GM23338 (cell line): ENCODE measurements at regions not wholly inside any gene's neighbourhood (a gene's known extent, or its start where the extent isn't known, plus 50 kb on each side); places are given as distances from the start of the nearest gene placed in this dataset.

Experiments used
- ATAC-seq: fragments of 200-7000 bp; cut with Tn5 transposase; 3 replicates; pipeline ENCODE4 v1.9.1; 2020
- DNase-seq: peaks from one replicate; pipeline ENCODE4 v3.0.0-alpha.2; 2015; ENCODE audit warnings: low spot score
- H2AFZ ChIP-seq: fragments of 200-600 bp; sonication (generic); 2 replicates; pipeline ENCODE4 v1.8.0; 2016; ENCODE audit warnings: antibody characterized with exemption, mild to moderate bottlenecking, moderate library complexity
- H3F3A ChIP-seq: fragments of 200-600 bp; sonication (generic); replicated peaks from 2 replicates; pipeline ENCODE4 v1.8.0; 2017; ENCODE audit warnings: antibody characterized with exemption, mixed run types, low read depth
- H3K27ac ChIP-seq: fragments of 200-600 bp; sonication (generic); 2 replicates; pipeline ENCODE4 v1.6.1; 2016; ENCODE audit warnings: low read depth
- H3K27me3 ChIP-seq: fragments of 200-600 bp; sonication (generic); 2 replicates; pipeline ENCODE4 v1.8.0; 2016; ENCODE audit warnings: mild to moderate bottlenecking, mixed run types, moderate library complexity; ENCODE audit not compliant: insufficient read depth
- H3K36me3 ChIP-seq: fragments of 200-600 bp; sonication (generic); 2 replicates; pipeline ENCODE4 v1.8.0; 2016; ENCODE audit warnings: mild to moderate bottlenecking; ENCODE audit not compliant: insufficient read depth
- H3K4me1 ChIP-seq: fragments of 200-600 bp; sonication (generic); 2 replicates; pipeline ENCODE4 v1.8.0; 2016; ENCODE audit warnings: mild to moderate bottlenecking, moderate library complexity; ENCODE audit not compliant: insufficient read depth
- H3K4me2 ChIP-seq: fragments of 200-600 bp; sonication (generic); 2 replicates; pipeline ENCODE4 v1.7.1; 2017; ENCODE audit warnings: mixed run types
- H3K4me3 ChIP-seq: fragments of 200-600 bp; sonication (generic); 2 replicates; pipeline ENCODE4 v1.6.1; 2016; ENCODE audit warnings: mixed run types
- H3K79me2 ChIP-seq: fragments of 200-600 bp; sonication (generic); replicated peaks from 2 replicates; pipeline ENCODE4 v1.8.0; 2017; ENCODE audit warnings: mild to moderate bottlenecking; ENCODE audit not compliant: insufficient read depth
- H3K9me2 ChIP-seq: fragments of 200-600 bp; sonication (generic); 2 replicates; pipeline ENCODE4 v1.8.0; 2017; ENCODE audit not compliant: insufficient read depth
- H4K20me1 ChIP-seq: fragments of 200-600 bp; sonication (generic); replicated peaks from 2 replicates; pipeline ENCODE4 v1.8.0; 2017; ENCODE audit warnings: mild to moderate bottlenecking; ENCODE audit not compliant: insufficient read depth
- H3K27ac Mint-ChIP-seq: 2 replicates; pipeline ENCODE4 v1.8.0; 2020; ENCODE audit warnings: inconsistent platforms, mild to moderate bottlenecking, moderate library complexity, mixed read lengths
- H3K27me3 Mint-ChIP-seq: 3 replicates; pipeline ENCODE4 v1.8.0; 2022; ENCODE audit warnings: low read depth, mild to moderate bottlenecking, moderate library complexity, mixed read lengths, inconsistent platforms; ENCODE audit not compliant: insufficient read depth, poor library complexity
- H3K36me3 Mint-ChIP-seq: 3 replicates; pipeline ENCODE4 v1.8.0; 2021; ENCODE audit warnings: low read depth, mild to moderate bottlenecking, inconsistent platforms, moderate library complexity, mixed read lengths
- H3K4me1 Mint-ChIP-seq: 3 replicates; pipeline ENCODE4 v1.8.0; 2020; ENCODE audit warnings: mild to moderate bottlenecking, inconsistent platforms, mixed read lengths
- H3K4me3 Mint-ChIP-seq: 3 replicates; pipeline ENCODE4 v1.8.0; 2021; ENCODE audit warnings: moderate library complexity, mild to moderate bottlenecking, inconsistent platforms, mixed read lengths
- H3K9me3 Mint-ChIP-seq: 3 replicates; pipeline ENCODE4 v1.8.0; 2020; ENCODE audit warnings: moderate library complexity, mild to moderate bottlenecking, inconsistent platforms, mixed read lengths
- EZH2 ChIP-seq: fragments of 200-600 bp; sonication (generic); IDR thresholded peaks from one replicate; pipeline ENCODE4 v1.8.0; 2017; ENCODE audit warnings: antibody characterized with exemption, mild to moderate bottlenecking, low read depth; ENCODE audit not compliant: unreplicated experiment
- EZH2phosphoT487 ChIP-seq: fragments of 200-600 bp; sonication (generic); IDR thresholded peaks from one replicate; pipeline ENCODE4 v1.8.1; 2018; ENCODE audit warnings: antibody characterized with exemption; ENCODE audit not compliant: unreplicated experiment
- POLR2AphosphoS5 ChIP-seq: IDR thresholded peaks from 2 replicates; pipeline ENCODE4 v1.6.1; 2016; ENCODE audit warnings: antibody characterized with exemption, low read depth
- STAT1 ChIP-seq: IDR thresholded peaks from one replicate; pipeline ENCODE4 v1.6.1; 2016; ENCODE audit warnings: antibody characterized with exemption; ENCODE audit not compliant: unreplicated experiment
- TF ChIP-seq, protein P1 (sequence below): fragments of 250-450 bp; sonication (Bioruptor Pico); IDR thresholded peaks from 2 replicates; pipeline ENCODE4 v1.5.0; 2020; ENCODE audit warnings: mild to moderate bottlenecking, moderate library complexity
- TF ChIP-seq, protein P2 (sequence below): IDR thresholded peaks from one replicate; pipeline ENCODE4 v1.6.1; 2018; ENCODE audit warnings: antibody characterized with exemption; ENCODE audit not compliant: unreplicated experiment
- TF ChIP-seq, protein P3 (sequence below), 2 experiments: fragments of 200-600 bp in 1 of 2; sonication (generic) in 1 of 2; conservative IDR thresholded peaks; 2 replicates each; pipeline versions ENCODE4 v1.5.1 to v1.6.1; 2016 to 2017; ENCODE audit warnings: antibody characterized with exemption in 2 of 2, low read depth in 2 of 2, mild to moderate bottlenecking in 2 of 2, moderate library complexity in 1 of 2
- TF ChIP-seq, protein P4 (sequence below): IDR thresholded peaks from 2 replicates; pipeline ENCODE4 v1.6.1; 2016; ENCODE audit warnings: antibody characterized with exemption

DNA sequence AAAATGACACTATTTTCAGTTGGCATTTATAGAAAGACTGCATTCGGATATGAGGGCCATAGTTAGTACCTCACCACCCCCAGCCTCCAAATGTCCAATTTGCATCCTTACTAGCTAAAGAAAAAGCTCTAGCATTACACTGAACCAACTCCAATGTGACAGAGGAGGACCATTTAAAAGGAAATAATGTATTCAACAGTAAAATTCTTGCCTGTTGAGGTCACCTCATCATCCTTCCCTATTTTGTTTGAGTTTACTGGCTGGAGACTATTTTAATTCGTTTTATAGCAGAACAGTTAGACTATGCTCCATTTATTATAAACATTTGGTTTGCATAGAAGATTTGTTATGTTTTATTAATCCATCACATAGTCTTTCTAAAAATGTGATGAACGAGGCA, 88.2 kb upstream of the PPARGC1A start:
- H3K9me2 ChIP-seq: no peaks in the 10 kb centered on the region
- no peak overlapping the region for H3K4me3 ChIP-seq
- no peaks in the 10 kb centered on the region for H4K20me1 ChIP-seq
- Mint-ChIP-seq H3K27me3 (no peaks in the 10 kb centered on the region), H3K4me1 (peaks cover 33% of the 10 kb centered on the region), H3K9me3 (no peaks in the 10 kb centered on the region), H3K27ac (no peak overlapping the region), H3K36me3 (no peaks in the 10 kb centered on the region; the same call in 2 of the 3 replicates), H3K4me3 (no peak overlapping the region)
- no peaks in the 10 kb centered on the region for H3K27me3 ChIP-seq
- TF ChIP-seq, protein P1, sequence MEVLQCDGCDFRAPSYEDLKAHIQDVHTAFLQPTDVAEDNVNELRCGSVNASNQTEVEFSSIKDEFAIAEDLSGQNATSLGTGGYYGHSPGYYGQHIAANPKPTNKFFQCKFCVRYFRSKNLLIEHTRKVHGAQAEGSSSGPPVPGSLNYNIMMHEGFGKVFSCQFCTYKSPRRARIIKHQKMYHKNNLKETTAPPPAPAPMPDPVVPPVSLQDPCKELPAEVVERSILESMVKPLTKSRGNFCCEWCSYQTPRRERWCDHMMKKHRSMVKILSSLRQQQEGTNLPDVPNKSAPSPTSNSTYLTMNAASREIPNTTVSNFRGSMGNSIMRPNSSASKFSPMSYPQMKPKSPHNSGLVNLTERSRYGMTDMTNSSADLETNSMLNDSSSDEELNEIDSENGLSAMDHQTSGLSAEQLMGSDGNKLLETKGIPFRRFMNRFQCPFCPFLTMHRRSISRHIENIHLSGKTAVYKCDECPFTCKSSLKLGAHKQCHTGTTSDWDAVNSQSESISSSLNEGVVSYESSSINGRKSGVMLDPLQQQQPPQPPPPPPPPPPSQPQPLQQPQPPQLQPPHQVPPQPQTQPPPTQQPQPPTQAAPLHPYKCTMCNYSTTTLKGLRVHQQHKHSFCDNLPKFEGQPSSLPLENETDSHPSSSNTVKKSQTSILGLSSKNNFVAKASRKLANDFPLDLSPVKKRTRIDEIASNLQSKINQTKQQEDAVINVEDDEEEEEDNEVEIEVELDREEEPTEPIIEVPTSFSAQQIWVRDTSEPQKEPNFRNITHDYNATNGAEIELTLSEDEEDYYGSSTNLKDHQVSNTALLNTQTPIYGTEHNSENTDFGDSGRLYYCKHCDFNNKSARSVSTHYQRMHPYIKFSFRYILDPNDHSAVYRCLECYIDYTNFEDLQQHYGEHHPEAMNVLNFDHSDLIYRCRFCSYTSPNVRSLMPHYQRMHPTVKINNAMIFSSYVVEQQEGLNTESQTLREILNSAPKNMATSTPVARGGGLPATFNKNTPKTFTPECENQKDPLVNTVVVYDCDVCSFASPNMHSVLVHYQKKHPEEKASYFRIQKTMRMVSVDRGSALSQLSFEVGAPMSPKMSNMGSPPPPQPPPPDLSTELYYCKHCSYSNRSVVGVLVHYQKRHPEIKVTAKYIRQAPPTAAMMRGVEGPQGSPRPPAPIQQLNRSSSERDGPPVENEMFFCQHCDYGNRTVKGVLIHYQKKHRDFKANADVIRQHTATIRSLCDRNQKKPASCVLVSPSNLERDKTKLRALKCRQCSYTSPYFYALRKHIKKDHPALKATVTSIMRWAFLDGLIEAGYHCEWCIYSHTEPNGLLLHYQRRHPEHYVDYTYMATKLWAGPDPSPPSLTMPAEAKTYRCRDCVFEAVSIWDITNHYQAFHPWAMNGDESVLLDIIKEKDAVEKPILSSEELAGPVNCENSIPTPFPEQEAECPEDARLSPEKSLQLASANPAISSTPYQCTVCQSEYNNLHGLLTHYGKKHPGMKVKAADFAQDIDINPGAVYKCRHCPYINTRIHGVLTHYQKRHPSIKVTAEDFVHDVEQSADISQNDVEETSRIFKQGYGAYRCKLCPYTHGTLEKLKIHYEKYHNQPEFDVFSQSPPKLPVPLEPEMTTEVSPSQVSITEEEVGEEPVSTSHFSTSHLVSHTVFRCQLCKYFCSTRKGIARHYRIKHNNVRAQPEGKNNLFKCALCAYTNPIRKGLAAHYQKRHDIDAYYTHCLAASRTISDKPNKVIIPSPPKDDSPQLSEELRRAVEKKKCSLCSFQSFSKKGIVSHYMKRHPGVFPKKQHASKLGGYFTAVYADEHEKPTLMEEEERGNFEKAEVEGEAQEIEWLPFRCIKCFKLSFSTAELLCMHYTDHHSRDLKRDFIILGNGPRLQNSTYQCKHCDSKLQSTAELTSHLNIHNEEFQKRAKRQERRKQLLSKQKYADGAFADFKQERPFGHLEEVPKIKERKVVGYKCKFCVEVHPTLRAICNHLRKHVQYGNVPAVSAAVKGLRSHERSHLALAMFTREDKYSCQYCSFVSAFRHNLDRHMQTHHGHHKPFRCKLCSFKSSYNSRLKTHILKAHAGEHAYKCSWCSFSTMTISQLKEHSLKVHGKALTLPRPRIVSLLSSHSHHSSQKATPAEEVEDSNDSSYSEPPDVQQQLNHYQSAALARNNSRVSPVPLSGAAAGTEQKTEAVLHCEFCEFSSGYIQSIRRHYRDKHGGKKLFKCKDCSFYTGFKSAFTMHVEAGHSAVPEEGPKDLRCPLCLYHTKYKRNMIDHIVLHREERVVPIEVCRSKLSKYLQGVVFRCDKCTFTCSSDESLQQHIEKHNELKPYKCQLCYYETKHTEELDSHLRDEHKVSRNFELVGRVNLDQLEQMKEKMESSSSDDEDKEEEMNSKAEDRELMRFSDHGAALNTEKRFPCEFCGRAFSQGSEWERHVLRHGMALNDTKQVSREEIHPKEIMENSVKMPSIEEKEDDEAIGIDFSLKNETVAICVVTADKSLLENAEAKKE: no peak
- TF ChIP-seq, protein P2, sequence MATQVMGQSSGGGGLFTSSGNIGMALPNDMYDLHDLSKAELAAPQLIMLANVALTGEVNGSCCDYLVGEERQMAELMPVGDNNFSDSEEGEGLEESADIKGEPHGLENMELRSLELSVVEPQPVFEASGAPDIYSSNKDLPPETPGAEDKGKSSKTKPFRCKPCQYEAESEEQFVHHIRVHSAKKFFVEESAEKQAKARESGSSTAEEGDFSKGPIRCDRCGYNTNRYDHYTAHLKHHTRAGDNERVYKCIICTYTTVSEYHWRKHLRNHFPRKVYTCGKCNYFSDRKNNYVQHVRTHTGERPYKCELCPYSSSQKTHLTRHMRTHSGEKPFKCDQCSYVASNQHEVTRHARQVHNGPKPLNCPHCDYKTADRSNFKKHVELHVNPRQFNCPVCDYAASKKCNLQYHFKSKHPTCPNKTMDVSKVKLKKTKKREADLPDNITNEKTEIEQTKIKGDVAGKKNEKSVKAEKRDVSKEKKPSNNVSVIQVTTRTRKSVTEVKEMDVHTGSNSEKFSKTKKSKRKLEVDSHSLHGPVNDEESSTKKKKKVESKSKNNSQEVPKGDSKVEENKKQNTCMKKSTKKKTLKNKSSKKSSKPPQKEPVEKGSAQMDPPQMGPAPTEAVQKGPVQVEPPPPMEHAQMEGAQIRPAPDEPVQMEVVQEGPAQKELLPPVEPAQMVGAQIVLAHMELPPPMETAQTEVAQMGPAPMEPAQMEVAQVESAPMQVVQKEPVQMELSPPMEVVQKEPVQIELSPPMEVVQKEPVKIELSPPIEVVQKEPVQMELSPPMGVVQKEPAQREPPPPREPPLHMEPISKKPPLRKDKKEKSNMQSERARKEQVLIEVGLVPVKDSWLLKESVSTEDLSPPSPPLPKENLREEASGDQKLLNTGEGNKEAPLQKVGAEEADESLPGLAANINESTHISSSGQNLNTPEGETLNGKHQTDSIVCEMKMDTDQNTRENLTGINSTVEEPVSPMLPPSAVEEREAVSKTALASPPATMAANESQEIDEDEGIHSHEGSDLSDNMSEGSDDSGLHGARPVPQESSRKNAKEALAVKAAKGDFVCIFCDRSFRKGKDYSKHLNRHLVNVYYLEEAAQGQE: no peak
- TF ChIP-seq, protein P3, sequence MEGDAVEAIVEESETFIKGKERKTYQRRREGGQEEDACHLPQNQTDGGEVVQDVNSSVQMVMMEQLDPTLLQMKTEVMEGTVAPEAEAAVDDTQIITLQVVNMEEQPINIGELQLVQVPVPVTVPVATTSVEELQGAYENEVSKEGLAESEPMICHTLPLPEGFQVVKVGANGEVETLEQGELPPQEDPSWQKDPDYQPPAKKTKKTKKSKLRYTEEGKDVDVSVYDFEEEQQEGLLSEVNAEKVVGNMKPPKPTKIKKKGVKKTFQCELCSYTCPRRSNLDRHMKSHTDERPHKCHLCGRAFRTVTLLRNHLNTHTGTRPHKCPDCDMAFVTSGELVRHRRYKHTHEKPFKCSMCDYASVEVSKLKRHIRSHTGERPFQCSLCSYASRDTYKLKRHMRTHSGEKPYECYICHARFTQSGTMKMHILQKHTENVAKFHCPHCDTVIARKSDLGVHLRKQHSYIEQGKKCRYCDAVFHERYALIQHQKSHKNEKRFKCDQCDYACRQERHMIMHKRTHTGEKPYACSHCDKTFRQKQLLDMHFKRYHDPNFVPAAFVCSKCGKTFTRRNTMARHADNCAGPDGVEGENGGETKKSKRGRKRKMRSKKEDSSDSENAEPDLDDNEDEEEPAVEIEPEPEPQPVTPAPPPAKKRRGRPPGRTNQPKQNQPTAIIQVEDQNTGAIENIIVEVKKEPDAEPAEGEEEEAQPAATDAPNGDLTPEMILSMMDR (conservative IDR thresholded peaks at IDR 0.05; ENCODE audit: low read depth in 2 of 2): no peak
- no peak for TF ChIP-seq POLR2AphosphoS5
- TF ChIP-seq, protein P4, sequence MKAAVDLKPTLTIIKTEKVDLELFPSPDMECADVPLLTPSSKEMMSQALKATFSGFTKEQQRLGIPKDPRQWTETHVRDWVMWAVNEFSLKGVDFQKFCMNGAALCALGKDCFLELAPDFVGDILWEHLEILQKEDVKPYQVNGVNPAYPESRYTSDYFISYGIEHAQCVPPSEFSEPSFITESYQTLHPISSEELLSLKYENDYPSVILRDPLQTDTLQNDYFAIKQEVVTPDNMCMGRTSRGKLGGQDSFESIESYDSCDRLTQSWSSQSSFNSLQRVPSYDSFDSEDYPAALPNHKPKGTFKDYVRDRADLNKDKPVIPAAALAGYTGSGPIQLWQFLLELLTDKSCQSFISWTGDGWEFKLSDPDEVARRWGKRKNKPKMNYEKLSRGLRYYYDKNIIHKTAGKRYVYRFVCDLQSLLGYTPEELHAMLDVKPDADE: no peak
- no peak for TF ChIP-seq EZH2
- no peak for TF ChIP-seq STAT1
- TF ChIP-seq EZH2phosphoT487: no peak
- no peak overlapping the region for H3K27ac ChIP-seq
- no peaks in the 10 kb centered on the region for H3K36me3 ChIP-seq
- no peak overlapping the region for H2AFZ ChIP-seq
- H3K79me2 ChIP-seq: no peaks in the 10 kb centered on the region
- H3K4me2 ChIP-seq: no peak overlapping the region
- ATAC-seq: no peak
- H3F3A ChIP-seq: no peaks in the 10 kb centered on the region
- no peak for DNase-seq
- peaks cover 30% of the 10 kb centered on the region for H3K4me1 ChIP-seq
